ENCODE measurements at regions not wholly inside any gene's neighbourhood (a gene's known extent, or its start where the extent isn't known, plus 50 kb on each side); places are given as distances from the start of the nearest gene placed in this dataset.

DNA sequence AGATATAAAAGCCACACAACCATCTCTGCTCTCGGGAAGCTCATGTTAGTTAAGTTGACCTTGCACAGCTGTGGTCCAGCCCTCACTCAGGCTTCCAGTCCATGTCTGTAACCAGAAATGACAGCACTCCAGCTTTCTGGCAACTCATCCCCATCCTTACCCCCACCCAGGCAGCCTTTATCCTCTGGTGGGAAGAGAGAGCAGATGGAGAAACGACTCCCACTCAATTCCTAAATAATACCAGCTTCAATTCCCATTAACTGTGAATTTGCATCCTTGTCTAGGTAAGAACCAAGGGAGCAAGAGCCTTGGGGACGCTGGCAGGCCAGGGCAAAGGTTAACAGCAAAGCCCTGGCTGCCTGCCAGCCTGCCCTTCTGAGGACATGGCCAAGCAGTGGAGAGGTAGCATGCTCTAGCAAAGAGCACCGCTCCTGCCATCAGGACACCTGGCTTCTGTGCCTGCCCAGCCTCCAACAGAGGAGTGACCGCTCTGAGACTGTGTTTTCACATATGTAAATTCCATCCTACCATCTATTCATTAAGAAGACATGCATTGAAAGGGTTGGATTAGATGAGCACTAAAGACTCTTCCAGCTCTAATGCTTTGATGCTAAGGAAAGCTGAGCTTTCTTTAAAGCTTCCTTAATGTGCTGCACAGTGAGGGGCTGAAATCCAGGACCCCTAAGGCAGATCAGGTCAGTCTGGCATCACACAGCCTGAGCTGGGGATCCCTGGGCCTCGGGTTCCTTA lies 236.1 kb downstream of the GRIN2B start:
- peak; percentile 69 for DNase-seq

- DNase-seq: peak; percentile 65
Measured at GRCh38 chr12:13744561-13744960, 236.8 kb downstream of the GRIN2B start.

DNA sequence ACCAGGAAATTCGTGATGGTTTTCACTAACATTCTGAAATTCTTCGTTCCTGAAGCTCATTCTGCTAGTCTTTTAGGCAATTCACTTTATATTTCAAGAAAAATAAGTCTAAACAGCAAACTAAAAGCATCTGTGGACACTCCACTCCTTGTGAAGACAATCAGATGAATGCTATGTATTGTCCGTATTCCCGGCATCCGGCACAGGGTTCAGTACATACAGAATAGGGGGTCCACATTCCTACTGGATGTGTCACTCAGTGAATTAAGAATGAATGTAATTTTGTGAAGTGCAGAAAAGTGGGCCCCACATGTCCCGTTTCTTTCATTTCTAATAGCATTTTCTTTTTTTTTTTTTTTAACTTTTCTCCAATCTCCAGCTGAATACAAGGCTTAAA lies 241.3 kb downstream of the GRIN2B start:
- no peak for DNase-seq

DNA sequence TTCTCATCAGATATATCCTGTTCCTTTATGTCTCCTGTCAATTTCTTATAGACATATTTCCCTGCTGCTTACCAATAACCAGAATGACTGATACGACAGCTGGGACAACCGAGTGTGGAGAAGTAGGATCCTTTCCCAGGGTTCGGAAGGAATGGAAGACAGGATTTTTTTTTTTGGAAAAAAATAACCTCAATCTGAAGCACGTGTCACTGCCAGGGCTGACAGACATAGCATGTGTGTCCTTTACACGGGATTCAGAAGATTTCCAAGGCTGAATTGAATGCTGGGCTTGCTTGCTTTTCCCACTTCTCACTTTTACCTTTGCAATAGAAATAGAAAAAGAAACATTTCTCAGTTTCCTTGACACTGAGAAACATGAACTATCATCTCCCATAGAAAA lies 245.7 kb downstream of the GRIN2B start:
- no peak for DNase-seq

DNA sequence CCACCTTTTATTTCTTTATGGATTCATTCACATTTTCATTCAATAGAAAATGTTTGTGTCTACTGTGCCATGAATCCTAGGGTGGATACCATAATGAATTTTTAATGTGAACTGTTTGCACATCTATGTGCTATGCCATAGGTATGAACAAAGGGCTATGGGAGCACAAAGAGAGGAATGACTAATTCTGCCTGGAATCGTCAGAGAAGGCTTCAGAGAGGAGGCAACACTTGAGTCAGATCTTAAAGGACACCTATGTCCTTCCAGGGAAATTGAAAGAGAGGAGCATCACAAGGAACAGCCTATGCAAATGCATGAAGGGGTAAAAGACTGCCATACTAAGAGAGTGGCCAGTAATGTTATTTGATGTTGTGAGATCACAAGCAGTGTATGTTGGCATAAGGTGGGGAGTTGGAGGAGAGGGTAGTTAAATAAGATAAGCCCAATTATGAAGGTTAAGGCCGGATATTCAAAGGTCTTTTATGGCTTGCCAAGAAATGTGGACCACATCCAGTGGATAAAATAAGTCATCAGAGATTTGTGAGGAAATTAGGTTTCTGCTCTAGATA lies 246.7 kb downstream of the GRIN2B start:
- DNase-seq: no peak

GRCh38 chr12:13727707-13728195 lies 253.7 kb downstream of the GRIN2B start:
- no peak for DNase-seq

GRCh38 chr12:13725049-13725448 lies 256.4 kb downstream of the GRIN2B start:
- no peak for DNase-seq

GRCh38 chr12:13724136-13724535 lies 257.3 kb downstream of the GRIN2B start:
- DNase-seq: no peak

- DNase-seq: no peak
Measured at GRCh38 chr12:13719986-13720385, 261.4 kb downstream of the GRIN2B start.

DNA sequence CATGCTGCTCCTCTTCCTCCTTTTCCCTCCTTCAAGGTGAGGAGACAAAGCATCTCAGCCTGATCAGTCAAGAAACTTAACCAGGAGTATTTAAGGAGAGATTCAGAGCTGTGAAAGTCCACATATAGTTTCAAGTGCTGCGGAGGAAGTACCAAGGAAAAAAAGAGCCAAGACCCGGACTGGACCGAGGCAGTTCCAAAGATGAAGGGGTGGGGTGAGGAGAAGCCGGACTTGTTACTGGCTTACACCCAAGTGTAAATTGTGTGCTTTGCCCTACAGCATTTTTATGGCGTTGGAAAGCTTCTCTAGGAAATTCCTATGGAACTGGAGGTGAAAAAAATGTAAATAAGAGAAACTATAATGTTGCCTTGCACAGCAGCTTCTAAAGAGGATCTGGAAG lies 263.1 kb downstream of the GRIN2B start:
- DNase-seq: no peak

GRCh38 chr12:13716119-13716518 lies 265.3 kb downstream of the GRIN2B start:
- DNase-seq: no peak

GRCh38 chr12:13713556-13714410 lies 267.6 kb downstream of the GRIN2B start:
- peak; percentile 71 for DNase-seq

DNA sequence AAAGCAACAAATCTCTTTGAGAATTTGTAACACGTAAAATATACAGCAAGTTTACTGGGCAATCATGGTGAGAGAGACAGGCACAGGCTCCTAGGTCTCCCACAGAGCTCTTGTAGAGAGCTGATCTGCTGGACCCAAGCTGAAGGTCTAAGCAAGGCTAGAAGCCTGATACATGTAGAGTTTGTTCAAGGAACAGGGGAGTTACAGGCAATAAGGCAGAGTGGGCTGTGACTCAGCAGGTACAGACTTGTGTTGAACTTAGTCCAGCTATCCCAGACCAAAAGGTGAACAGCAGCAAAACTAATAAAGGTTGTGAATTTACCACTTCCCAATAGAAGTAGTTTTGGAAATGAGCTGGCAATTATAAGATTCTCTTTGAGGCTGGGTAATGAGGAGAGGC lies 273.6 kb downstream of the GRIN2B start:
- DNase-seq: no peak

- peak; percentile 18 for DNase-seq
Measured at GRCh38 chr12:13702381-13702780, 279.0 kb downstream of the GRIN2B start.

- DNase-seq: no peak
Measured at GRCh38 chr12:13701502-13701901, 279.9 kb downstream of the GRIN2B start.

DNA sequence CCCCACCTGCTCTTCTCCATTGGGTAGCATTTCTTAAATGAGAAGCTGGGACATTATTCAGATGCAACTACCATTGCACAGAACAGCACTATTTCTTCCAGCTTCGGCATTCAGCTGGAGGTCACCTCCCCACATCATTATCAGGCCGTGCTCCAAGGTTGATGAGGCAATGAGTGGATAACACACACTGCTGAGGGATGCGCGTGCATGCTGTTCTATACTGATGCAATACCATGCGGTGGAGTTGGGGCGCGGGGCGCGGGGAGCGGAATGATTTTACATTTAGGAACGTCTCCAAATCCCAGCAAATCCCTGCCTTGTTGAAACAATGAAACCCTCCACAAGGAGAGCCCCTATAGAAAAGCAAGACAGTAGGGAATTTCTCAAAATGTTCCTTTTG lies 283.4 kb downstream of the GRIN2B start:
- no peak for DNase-seq

- DNase-seq: no peak
Measured at GRCh38 chr12:13695781-13696180, 285.6 kb downstream of the GRIN2B start.

- DNase-seq: no peak
Measured at GRCh38 chr12:13692332-13692731, 289.1 kb downstream of the GRIN2B start.

DNA sequence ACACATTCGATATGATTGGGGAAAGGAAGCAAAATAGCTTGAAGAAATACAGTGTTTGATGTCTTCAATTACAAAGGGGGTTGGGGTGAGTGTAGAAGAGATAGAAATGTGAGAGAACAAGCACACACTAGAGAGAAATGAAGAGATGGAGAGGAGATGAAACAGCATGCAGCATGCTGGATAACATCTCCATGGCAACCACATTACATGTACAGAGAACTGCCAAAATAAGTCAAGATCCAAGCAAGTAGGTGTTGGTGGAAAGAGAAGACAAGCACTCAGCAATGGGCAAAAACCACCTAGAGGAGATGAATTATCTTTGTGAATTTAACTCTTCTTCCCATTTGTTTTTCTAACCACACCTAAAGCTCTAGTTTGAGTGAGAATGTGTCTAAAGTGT lies 289.8 kb downstream of the GRIN2B start:
- DNase-seq: no peak

DNA sequence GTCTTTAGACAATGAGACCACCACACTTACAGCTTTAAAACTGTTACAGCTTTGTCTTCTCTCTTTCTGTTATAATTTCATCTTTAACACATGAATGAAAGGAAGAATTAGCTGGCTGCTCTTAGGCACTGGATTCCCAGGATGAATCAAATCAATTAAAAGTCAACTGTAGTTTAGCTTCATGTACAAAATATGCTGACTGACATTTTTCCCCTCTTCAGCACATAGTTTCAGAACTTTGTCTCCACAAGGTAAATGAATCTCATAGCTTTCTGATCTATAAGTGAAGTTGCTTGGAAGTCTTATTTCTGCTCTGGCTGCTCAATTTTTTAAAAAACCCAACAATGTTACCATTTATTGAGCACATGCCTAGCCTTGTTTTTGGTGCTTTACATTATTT lies 293.8 kb downstream of the GRIN2B start:
- no peak for DNase-seq

- no peak for DNase-seq
Measured at GRCh38 chr12:13686260-13686659, 295.1 kb downstream of the GRIN2B start.

GRCh38 chr12:13680916-13681315 lies 300.5 kb downstream of the GRIN2B start:
- no peak for DNase-seq

DNA sequence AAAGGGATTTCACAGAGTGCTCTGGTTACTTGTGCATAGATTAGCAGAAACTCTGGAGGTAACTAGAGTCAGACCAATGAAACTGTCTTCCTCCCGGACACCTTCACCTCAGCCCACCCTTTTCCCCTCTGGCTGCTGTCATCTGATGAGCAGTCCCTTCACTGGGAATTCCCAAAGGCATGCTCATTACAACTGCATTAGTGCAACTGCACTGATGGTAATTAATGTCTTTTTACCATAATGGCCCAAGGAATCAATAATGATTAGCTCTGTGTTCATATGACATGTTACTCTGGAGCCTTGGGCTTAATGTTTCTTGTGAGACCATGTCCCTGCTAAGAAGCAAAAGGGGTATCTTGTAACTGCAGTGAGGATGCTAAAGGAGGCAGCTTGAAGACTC lies 304.5 kb downstream of the GRIN2B start:
- no peak for DNase-seq
